HCT116 (cell line): ENCODE measurements at regions not wholly inside any gene's neighbourhood (a gene's known extent, or its start where the extent isn't known, plus 50 kb on each side); places are given as distances from the start of the nearest gene placed in this dataset.

Source experiments
- ATAC-seq: fragments of 200-7000 bp; cut with Tn5 transposase; 2 replicates; pipeline ENCODE4 v1.9.1; 2020; ENCODE audit warnings: mild to moderate bottlenecking, moderate library complexity
- BruUV-seq: library from RNA; stranded (reverse); fragments of 400-500 nt; replicated peaks from 2 replicates; lab custom pipeline; 2021; lab: Mats Ljungman, UMichigan
- CTCF ChIA-PET: fragments of 300-600 bp; sonication (Branson Sonifier 250); formaldehyde crosslinking; loops from one replicate; lab custom pipeline; 2021; ENCODE audit warnings: antibody characterized with exemption; lab: Charles Lee
- POLR2A ChIA-PET: fragments of 300-600, 350-600 bp; sonication (Branson Sonifier 250); formaldehyde crosslinking; loops from one replicate; lab custom pipeline; 2021; ENCODE audit warnings: antibody characterized with exemption; lab: Charles Lee
- RAD21 ChIA-PET, 2 experiments: fragments of 300-600 bp; sonication (Branson Sonifier 250); formaldehyde crosslinking; loops; one replicate each; lab custom pipeline; 2023; ENCODE audit warnings: low total read pairs in 2 of 2; ENCODE audit not compliant: uncharacterized antibody in 2 of 2, unreplicated experiment in 2 of 2, low non-redundant PET in 1 of 2; lab: Charles Lee
- DNase-seq: peaks from one replicate; pipeline ENCODE4 v3.0.0-alpha.2; 2010; ENCODE audit warnings: low read depth, low spot score
- H2AFZ ChIP-seq: fragments of 200-600 bp; shearing (Covaris generic), sonication (generic); 2 replicates; pipeline ENCODE4 v1.6.1; 2017; ENCODE audit warnings: low read depth, mixed run types, mixed read lengths, antibody characterized with exemption, low read length; ENCODE audit not compliant: poor library complexity, severe bottlenecking
- H3K27ac ChIP-seq: 2 replicates; pipeline ENCODE4 v1.5.1; 2012; ENCODE audit warnings: low read depth, low read length
- H3K27me3 ChIP-seq: fragments of 200-600 bp; sonication (generic); 2 replicates; pipeline ENCODE4 v1.6.1; 2016; ENCODE audit warnings: mixed run types, low read length, mixed read lengths; ENCODE audit not compliant: insufficient read depth
- H3K36me3 ChIP-seq, 2 experiments: fragments of 200-500 bp in 1 of 2; fragments of 200-600 bp in 1 of 2; sonication (Bioruptor generic) in 1 of 2; sonication (generic) in 1 of 2; 2 replicates each; pipeline versions ENCODE4 v1.5.1 to v1.6.1; 2014 to 2016; ENCODE audit warnings: low read length in 2 of 2, inconsistent platforms in 1 of 2, mixed read lengths in 1 of 2, mixed run types in 1 of 2; ENCODE audit not compliant: insufficient read depth in 2 of 2, control insufficient read depth in 1 of 2
- H3K4me1 ChIP-seq, 2 experiments: fragments of 200-600 bp in 1 of 2; sonication (generic) in 1 of 2; 2 replicates each; pipeline versions ENCODE4 v1.5.1 to v1.6.1; 2012 to 2017; ENCODE audit warnings: low read length in 2 of 2, inconsistent platforms in 1 of 2, mild to moderate bottlenecking in 1 of 2, mixed read lengths in 1 of 2, mixed run types in 1 of 2, moderate library complexity in 1 of 2; ENCODE audit not compliant: insufficient read depth in 2 of 2, control insufficient read depth in 1 of 2
- H3K4me2 ChIP-seq: fragments of 200-600 bp; sonication (generic); 2 replicates; pipeline ENCODE4 v1.6.1; 2017; ENCODE audit warnings: mixed run types, low read length, mixed read lengths
- H3K4me3 ChIP-seq, 2 experiments: fragments of 200-600 bp in 1 of 2; sonication (generic) in 1 of 2; replicated peaks in 1 of 2; 2 replicates each; pipeline ENCODE4 v1.5.1; 2011 to 2016; ENCODE audit warnings: low read length in 2 of 2, control low read depth in 1 of 2, low read depth in 1 of 2, mild to moderate bottlenecking in 1 of 2, mixed read lengths in 1 of 2, mixed run types in 1 of 2
- H3K79me2 ChIP-seq: fragments of 200-600 bp; sonication (generic); 2 replicates; pipeline ENCODE4 v1.6.1; 2017; ENCODE audit warnings: mild to moderate bottlenecking, mixed run types, low read length, moderate library complexity, mixed read lengths; ENCODE audit not compliant: insufficient read depth
- H3K9ac ChIP-seq: fragments of 200-600 bp; sonication (generic); 2 replicates; pipeline ENCODE4 v1.6.1; 2016; ENCODE audit warnings: low read length, mixed read lengths
- H3K9me2 ChIP-seq: fragments of 200-600 bp; sonication (generic), shearing (Covaris generic); 2 replicates; pipeline ENCODE4 v1.6.1; 2017; ENCODE audit warnings: mixed run types, mild to moderate bottlenecking, moderate library complexity; ENCODE audit not compliant: insufficient read depth
- H3K9me3 ChIP-seq, 2 experiments: fragments of 200-500 bp in 1 of 2; fragments of 200-600 bp in 1 of 2; sonication (Bioruptor generic) in 1 of 2; sonication (generic) in 1 of 2; 2 replicates each; pipeline ENCODE4 v1.6.1; 2014 to 2017; ENCODE audit warnings: low read length in 2 of 2, mixed read lengths in 2 of 2, inconsistent platforms in 1 of 2, low read depth in 1 of 2, mild to moderate bottlenecking in 1 of 2, mixed run types in 1 of 2, moderate library complexity in 1 of 2; ENCODE audit not compliant: control insufficient read depth in 1 of 2, insufficient read depth in 1 of 2
- H4K20me1 ChIP-seq: fragments of 200-600 bp; sonication (generic), shearing (Covaris generic); 2 replicates; pipeline ENCODE4 v1.6.1; 2017; ENCODE audit warnings: mixed run types, mild to moderate bottlenecking, moderate library complexity; ENCODE audit not compliant: insufficient read depth
- ATF3 ChIP-seq: IDR thresholded peaks from 2 replicates; pipeline ENCODE4 v1.6.1; 2012
- CBX3 ChIP-seq: IDR thresholded peaks from 2 replicates; pipeline ENCODE4 v1.6.1; 2012; ENCODE audit warnings: low read depth
- CEBPB ChIP-seq: IDR thresholded peaks from 2 replicates; pipeline ENCODE4 v1.6.1; 2012; ENCODE audit warnings: low read depth
- EGR1 ChIP-seq: IDR thresholded peaks from 2 replicates; pipeline ENCODE4 v1.6.1; 2012; ENCODE audit warnings: low read depth
- ELF1 ChIP-seq: IDR thresholded peaks from 2 replicates; pipeline ENCODE4 v1.6.1; 2012; ENCODE audit warnings: low read depth, borderline replicate concordance
- EZH2phosphoT487 ChIP-seq: fragments of 200-600 bp; IDR thresholded peaks from 2 replicates; pipeline ENCODE4 v1.6.1; 2018; ENCODE audit warnings: antibody characterized with exemption, borderline replicate concordance
- JUND ChIP-seq: IDR thresholded peaks from 2 replicates; pipeline ENCODE4 v1.6.1; 2012
- POLR2A ChIP-seq: IDR thresholded peaks from 2 replicates; pipeline ENCODE4 v1.7.0; 2011; ENCODE audit warnings: borderline replicate concordance; ENCODE audit not compliant: insufficient read depth, insufficient read length; ENCODE audit errors: extremely low read depth
- POLR2AphosphoS5 ChIP-seq: IDR thresholded peaks from 2 replicates; pipeline ENCODE4 v1.6.1; 2011; ENCODE audit warnings: mild to moderate bottlenecking, low read depth, low read length, moderate library complexity
- REST ChIP-seq: IDR thresholded peaks from 2 replicates; pipeline ENCODE4 v1.6.1; 2012; ENCODE audit warnings: low read depth
- SP1 ChIP-seq: IDR thresholded peaks from 2 replicates; pipeline ENCODE4 v1.6.1; 2012; ENCODE audit warnings: low read depth
- SRF ChIP-seq: IDR thresholded peaks from 2 replicates; pipeline ENCODE4 v1.6.1; 2012; ENCODE audit warnings: low read depth
- TCF7L2 ChIP-seq: IDR thresholded peaks from 2 replicates; pipeline ENCODE4 v1.7.0; 2011; ENCODE audit warnings: borderline replicate concordance, inconsistent platforms; ENCODE audit not compliant: insufficient read depth, insufficient read length; ENCODE audit errors: extremely low read depth
- ZFX ChIP-seq: fragments of 450-650 bp; IDR thresholded peaks from 2 replicates; pipeline ENCODE4 v1.6.1; 2017
- intact Hi-C: fragments of 100-400 bp; cut with micrococcal nuclease; formaldehyde crosslinking; loops from 2 replicates; pipeline ENCODE4 v1.10.0; 2022
- TF ChIP-seq, protein P1 (sequence below): IDR thresholded peaks from 2 replicates; pipeline ENCODE4 v1.6.1; 2012

DNA sequence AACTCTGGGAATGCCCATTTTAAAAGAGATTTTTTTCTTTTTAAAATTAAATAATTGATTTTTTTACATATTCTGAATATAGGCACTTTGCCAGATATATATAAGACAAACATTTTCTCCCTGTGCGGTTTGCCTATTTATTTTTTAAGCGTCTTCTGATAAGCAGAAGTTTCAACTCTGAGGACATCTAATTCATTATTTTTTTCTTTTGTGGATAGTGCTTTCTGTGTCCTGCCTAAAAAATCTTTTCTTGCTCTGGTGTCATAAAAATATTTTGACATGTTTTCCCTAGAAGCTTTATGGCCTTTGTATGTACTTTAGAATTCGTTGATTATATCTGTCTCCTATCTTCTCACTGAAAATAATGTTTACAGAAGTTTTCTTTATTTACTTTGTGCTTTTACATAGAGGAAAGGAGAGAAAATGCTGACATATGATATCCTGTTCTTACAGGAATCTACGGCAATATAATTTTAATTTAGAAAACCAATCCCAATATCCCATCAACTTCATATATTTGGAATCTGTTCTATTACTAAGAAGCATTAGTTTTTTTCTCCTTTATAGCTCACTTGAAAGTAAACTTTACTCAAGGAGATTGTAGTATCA, 111.9 kb upstream of the EFNA5 start:
- intact Hi-C loops = no loop called here
- no peak overlapping the region for H3K27ac ChIP-seq
- BruUV-seq = no TSS peak
- H3K36me3 ChIP-seq = no peaks in the 10 kb centered on the region
- no peak for TF ChIP-seq REST
- TF ChIP-seq POLR2A = no peak
- TF ChIP-seq EZH2phosphoT487 = no peak
- no peak for TF ChIP-seq SP1
- no peak for TF ChIP-seq TCF7L2
- TF ChIP-seq, all 23 proteins: peak for 0
- Histone ChIP-seq H3K4me1 (no peaks in the 10 kb centered on the region), H3K9me3 (no peaks in the 10 kb centered on the region; a peak in 1 of 4 replicates), H3K4me2 (no peak overlapping the region), H2AFZ (no peak overlapping the region), H3K4me3 (no peak overlapping the region), H3K79me2 (no peaks in the 10 kb centered on the region), H3K27me3 (no peaks in the 10 kb centered on the region), H4K20me1 (no peaks in the 10 kb centered on the region), H3K9ac (no peak overlapping the region), H3K9me2 (no peaks in the 10 kb centered on the region)
- no peak for DNase-seq
- CTCF ChIA-PET = no interaction called here
- RAD21 ChIA-PET = no interaction called here
- POLR2A ChIA-PET = no interaction called here
- no peak for ATAC-seq

GRCh38 chr5:107781451-107781850, 110.7 kb upstream of the EFNA5 start:
- no peaks in the 10 kb centered on the region for H3K9me3 ChIP-seq
- no peak overlapping the region for H2AFZ ChIP-seq
- H3K36me3 ChIP-seq = no peaks in the 10 kb centered on the region
- H3K4me2 ChIP-seq = no peak overlapping the region
- RAD21 ChIA-PET = no interaction called here
- H3K4me1 ChIP-seq = no peaks in the 10 kb centered on the region
- no peaks in the 10 kb centered on the region for H3K79me2 ChIP-seq
- H3K4me3 ChIP-seq = no peak overlapping the region
- no peak for DNase-seq
- no peak overlapping the region for H3K27ac ChIP-seq
- no peaks in the 10 kb centered on the region for H4K20me1 ChIP-seq
- no peaks in the 10 kb centered on the region for H3K27me3 ChIP-seq
- intact Hi-C loops = no loop called here
- CTCF ChIA-PET = no interaction called here
- no peak overlapping the region for H3K9ac ChIP-seq
- H3K9me2 ChIP-seq = no peaks in the 10 kb centered on the region
- POLR2A ChIA-PET = no interaction called here
- no TSS peak for BruUV-seq
- ATAC-seq = no peak
- TF ChIP-seq SRF = no peak
- no peak for TF ChIP-seq JUND
- TF ChIP-seq SP1 = no peak
- no peak for TF ChIP-seq ATF3
- no peak for TF ChIP-seq EGR1
- TF ChIP-seq CEBPB = no peak
- no peak for TF ChIP-seq POLR2A
- no peak for TF ChIP-seq ELF1
- TF ChIP-seq ZFX = no peak
- TF ChIP-seq, protein P1, sequence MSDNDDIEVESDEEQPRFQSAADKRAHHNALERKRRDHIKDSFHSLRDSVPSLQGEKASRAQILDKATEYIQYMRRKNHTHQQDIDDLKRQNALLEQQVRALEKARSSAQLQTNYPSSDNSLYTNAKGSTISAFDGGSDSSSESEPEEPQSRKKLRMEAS = no peak
- TF ChIP-seq CBX3 = no peak
- TF ChIP-seq POLR2AphosphoS5 = no peak
- no peak for TF ChIP-seq TCF7L2
